Mucosa of descending colon (tissue), 3 donors: ENCODE measurements at regions not wholly inside any gene's neighbourhood (a gene's known extent, or its start where the extent isn't known, plus 50 kb on each side); places are given as distances from the start of the nearest gene placed in this dataset.

Source experiments
- ATAC-seq: fragments of 200-7000 bp; cut with Tn5 transposase; one replicate; pipeline ENCODE4 v1.9.1; 2020; ENCODE audit warnings: mild to moderate bottlenecking, moderate library complexity
- DNase-seq, 3 donors: peaks; one replicate each; pipeline ENCODE4 v3.0.0-alpha.2; 2020
- H3K36me3 ChIP-seq: fragments of 200-600 bp; one replicate; pipeline ENCODE4 v1.8.0; 2021; ENCODE audit warnings: low read depth, mild to moderate bottlenecking
- H3K4me1 ChIP-seq: fragments of 200-600 bp; one replicate; pipeline ENCODE4 v1.8.0; 2021; ENCODE audit warnings: low read depth, mild to moderate bottlenecking
- H3K4me3 ChIP-seq: fragments of 200-600 bp; one replicate; pipeline ENCODE4 v1.8.0; 2021; ENCODE audit warnings: mild to moderate bottlenecking
- H3K9me3 ChIP-seq: fragments of 200-600 bp; one replicate; pipeline ENCODE4 v1.8.0; 2021; ENCODE audit warnings: mild to moderate bottlenecking
- CTCF ChIP-seq: fragments of 200-600 bp; IDR thresholded peaks from one replicate; pipeline ENCODE4 v1.8.0; 2022; ENCODE audit warnings: antibody characterized with exemption, mild to moderate bottlenecking
- intact Hi-C, 2 donors: fragments of 100-400 bp; cut with DNase I in 1 of 2; cut with micrococcal nuclease in 1 of 2; formaldehyde crosslinking; loops; one replicate each; pipeline versions ENCODE4 v1.11.0 to v1.11.1; 2022; cut with DNase I, micrococcal nuclease
- donor health status: DM: no; HTN: no; CAD: no; lungs with moderate emphysema.
- donor health status: DM: no; HTN: no; CAD: no.
- donor health status: DM: no; HTN: yes; CAD: no.

GRCh38 chr2:21793461-21793860 lies 669.7 kb downstream of the TDRD15 start:
- ATAC-seq (no peak), DNase-seq (no peak)
- intact Hi-C loops, result no loop called here
- Histone ChIP-seq H3K4me1 (no peaks in the 10 kb centered on the region), H3K4me3 (no peak overlapping the region), H3K36me3 (no peaks in the 10 kb centered on the region), H3K9me3 (no peaks in the 10 kb centered on the region)
- no peak for TF ChIP-seq CTCF

GRCh38 chr2:21794611-21795010 lies 670.8 kb downstream of the TDRD15 start:
- intact Hi-C loops, result no loop called here

GRCh38 chr2:21800356-21800755 lies 676.6 kb downstream of the TDRD15 start:
- no peaks in the 10 kb centered on the region for H3K36me3 ChIP-seq
- DNase-seq (no peak), ATAC-seq (no peak)

More at GRCh38 chr2:21794611-21795010, 670.8 kb downstream of the TDRD15 start:
- Histone ChIP-seq H3K4me3 (no peak overlapping the region), H3K9me3 (no peaks in the 10 kb centered on the region), H3K4me1 (no peaks in the 10 kb centered on the region), H3K36me3 (no peaks in the 10 kb centered on the region)
- no peak for TF ChIP-seq CTCF
- DNase-seq (no peak), ATAC-seq (no peak)

GRCh38 chr2:21803550-21803949 lies 679.8 kb downstream of the TDRD15 start:
- H3K36me3 ChIP-seq, result no peaks in the 10 kb centered on the region
- intact Hi-C loops, result no loop called here
- no peaks in the 10 kb centered on the region for H3K4me1 ChIP-seq

More at GRCh38 chr2:21800356-21800755, 676.6 kb downstream of the TDRD15 start:
- intact Hi-C loops, result no loop called here
- Histone ChIP-seq H3K4me3 (no peak overlapping the region), H3K9me3 (no peaks in the 10 kb centered on the region), H3K4me1 (no peaks in the 10 kb centered on the region)
- no peak for TF ChIP-seq CTCF

GRCh38 chr2:21804151-21804550 lies 680.4 kb downstream of the TDRD15 start:
- ATAC-seq (no peak), DNase-seq (no peak)
- no peak overlapping the region for H3K4me3 ChIP-seq
- H3K36me3 ChIP-seq, result no peaks in the 10 kb centered on the region
- no peaks in the 10 kb centered on the region for H3K9me3 ChIP-seq
- no peaks in the 10 kb centered on the region for H3K4me1 ChIP-seq
- intact Hi-C loops, result no loop called here
- TF ChIP-seq CTCF, result no peak

More at GRCh38 chr2:21803550-21803949, 679.8 kb downstream of the TDRD15 start:
- no peaks in the 10 kb centered on the region for H3K9me3 ChIP-seq
- no peak for DNase-seq
- no peak for ATAC-seq
- no peak for TF ChIP-seq CTCF
- H3K4me3 ChIP-seq, result no peak overlapping the region

- H3K9me3 ChIP-seq, result no peaks in the 10 kb centered on the region
- TF ChIP-seq CTCF, result no peak
- no peak overlapping the region for H3K4me3 ChIP-seq
- ATAC-seq (no peak), DNase-seq (no peak)
- intact Hi-C loops, result no loop called here
- no peaks in the 10 kb centered on the region for H3K4me1 ChIP-seq
- no peaks in the 10 kb centered on the region for H3K36me3 ChIP-seq
These were observed 687.8 kb downstream of the TDRD15 start for GRCh38 chr2:21811541-21811940.
